Panc1 (cell line): ENCODE measurements at regions not wholly inside any gene's neighbourhood (a gene's known extent, or its start where the extent isn't known, plus 50 kb on each side); places are given as distances from the start of the nearest gene placed in this dataset.

Experiments
- ATAC-seq: fragments of 200-7000 bp; cut with Tn5 transposase; 2 replicates; pipeline ENCODE4 v1.9.1; 2020; ENCODE audit warnings: mild to moderate bottlenecking, moderate library complexity
- BruUV-seq: library from RNA; stranded (reverse); fragments of 400-500 nt; replicated peaks from 2 replicates; lab custom pipeline; 2021; lab: Mats Ljungman, UMichigan
- CTCF ChIA-PET: fragments of 300-600 bp; sonication (Branson Sonifier 250); formaldehyde crosslinking; loops from one replicate; lab custom pipeline; 2022; ENCODE audit warnings: antibody characterized with exemption; lab: Charles Lee
- POLR2A ChIA-PET: fragments of 300-600 bp; sonication (Branson Sonifier 250); formaldehyde crosslinking; loops from one replicate; lab custom pipeline; 2022; ENCODE audit warnings: antibody characterized with exemption; lab: Charles Lee
- DNase-seq: peaks from one replicate; pipeline ENCODE4 v3.0.0-alpha.2; 2010; ENCODE audit warnings: low read depth, low spot score
- H3K27ac ChIP-seq: 2 replicates; pipeline ENCODE4 v1.5.1; 2011; ENCODE audit warnings: mild to moderate bottlenecking, low read length, inconsistent platforms
- H3K27me3 ChIP-seq: fragments of 200-500 bp; sonication (Bioruptor generic); 2 replicates; pipeline ENCODE4 v1.6.0; 2014; ENCODE audit warnings: low read length, inconsistent platforms; ENCODE audit not compliant: control insufficient read depth, insufficient read depth
- H3K36me3 ChIP-seq: fragments of 200-500 bp; sonication (Bioruptor generic); 2 replicates; pipeline ENCODE4 v1.5.1; 2014; ENCODE audit warnings: inconsistent platforms, mild to moderate bottlenecking, low read length, moderate library complexity; ENCODE audit not compliant: control insufficient read depth, insufficient read depth
- H3K4me1 ChIP-seq: 2 replicates; pipeline ENCODE4 v1.5.1; 2011; ENCODE audit warnings: inconsistent platforms, mild to moderate bottlenecking, low read length, moderate library complexity; ENCODE audit not compliant: control insufficient read depth, insufficient read depth
- H3K4me3 ChIP-seq, 2 experiments: 2 replicates each; pipeline ENCODE4 v1.5.1; 2011 to 2012; ENCODE audit warnings: low read depth in 2 of 2, low read length in 2 of 2, mild to moderate bottlenecking in 2 of 2, inconsistent platforms in 1 of 2, moderate library complexity in 1 of 2
- H3K9me3 ChIP-seq: fragments of 200-500 bp; sonication (Bioruptor generic); 2 replicates; pipeline ENCODE4 v1.5.1; 2014; ENCODE audit warnings: low read depth, mild to moderate bottlenecking, inconsistent platforms, low read length, moderate library complexity; ENCODE audit not compliant: control insufficient read depth, insufficient read depth
- REST ChIP-seq, 2 experiments: IDR thresholded peaks; 2 replicates each; pipeline ENCODE4 v1.6.1; 2011 to 2012; ENCODE audit warnings: low read depth in 2 of 2, control low read depth in 1 of 2, low read length in 1 of 2, mild to moderate bottlenecking in 1 of 2, moderate library complexity in 1 of 2; ENCODE audit not compliant: insufficient read depth in 1 of 2
- SIN3A ChIP-seq: IDR thresholded peaks from 2 replicates; pipeline ENCODE4 v1.6.1; 2012; ENCODE audit warnings: low read depth, mild to moderate bottlenecking, low read length, moderate library complexity, borderline replicate concordance; ENCODE audit not compliant: insufficient read depth
- in situ Hi-C: cut with HindIII; loops from 2 replicates; pipeline ENCODE4 v1.10.0; 2016; ENCODE audit warnings: low sequenced_read_pairs, low pct_unique_long_range_greater_than_20kb
- intact Hi-C: fragments of 100-400 bp; cut with micrococcal nuclease; formaldehyde crosslinking; loops from one replicate; pipeline ENCODE4 v1.10.0; 2022; ENCODE audit not compliant: unreplicated experiment

DNA sequence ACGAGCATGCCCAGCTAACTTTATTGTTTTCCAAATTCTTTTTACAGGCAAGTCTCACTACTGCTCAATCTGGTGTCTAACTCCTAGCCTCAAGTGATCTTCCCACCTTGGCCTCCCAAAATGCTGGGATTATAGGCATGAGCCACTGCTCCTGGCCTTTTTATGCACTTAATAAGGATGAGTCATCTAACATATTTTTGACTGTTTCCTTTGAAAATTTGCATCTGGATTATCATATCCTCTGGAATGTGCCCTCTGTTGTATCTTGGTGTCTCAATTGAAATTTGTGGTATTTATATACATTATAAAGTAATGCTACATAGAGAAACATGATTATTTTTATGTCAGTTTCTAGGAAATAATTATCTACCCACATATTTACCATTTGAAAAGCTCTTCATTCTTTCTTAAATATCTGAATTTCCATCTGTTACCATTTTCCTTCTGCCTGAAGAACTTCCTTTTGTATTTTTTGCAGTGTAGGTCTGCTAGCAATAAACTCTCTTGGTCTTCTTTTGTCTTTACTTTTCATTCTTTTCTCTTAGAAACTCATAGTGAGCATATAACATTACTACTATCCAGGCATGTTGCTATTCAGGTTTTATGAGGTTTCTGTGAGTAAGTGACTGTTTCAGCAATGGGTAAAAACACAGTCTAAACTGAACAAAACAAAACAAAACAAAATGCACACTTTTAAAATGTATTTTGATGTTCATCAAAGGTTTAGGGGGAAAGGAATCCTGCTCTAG lies 52.8 kb upstream of the CNOT2 start:
- Histone ChIP-seq H3K36me3 (no peaks in the 10 kb centered on the region), H3K27ac (no peak overlapping the region), H3K27me3 (no peaks in the 10 kb centered on the region), H3K4me3 (no peak overlapping the region), H3K9me3 (no peaks in the 10 kb centered on the region), H3K4me1 (no peaks in the 10 kb centered on the region)
- CTCF ChIA-PET = no interaction called here
- DNase-seq = no peak
- BruUV-seq = no TSS peak
- intact Hi-C loops = no loop called here
- no peak for TF ChIP-seq REST (IDR thresholded peaks at IDR 0.05; ENCODE audit: insufficient read depth in 1 of 2, low read depth in 2 of 2, low read length in 1 of 2)
- TF ChIP-seq SIN3A = no peak
- in situ Hi-C loops = no loop called here
- POLR2A ChIA-PET = no interaction called here
- no peak for ATAC-seq
